K562 (cell line): ENCODE measurements at regions not wholly inside any gene's neighbourhood (a gene's known extent, or its start where the extent isn't known, plus 50 kb on each side); places are given as distances from the start of the nearest gene placed in this dataset.

Source experiments
- ATAC-seq: fragments of 200-7000 bp; cut with Tn5 transposase; 3 replicates; pipeline ENCODE4 v1.9.1; 2020; ENCODE audit warnings: moderate library complexity
- BruUV-seq: library from RNA; stranded (reverse); fragments of 400-500 nt; replicated peaks from 2 replicates; lab custom pipeline; 2021; lab: Mats Ljungman, UMichigan
- CTCF ChIA-PET: fragments of 300-600 bp; formaldehyde crosslinking; extraction: SDS; loops from one replicate; lab custom pipeline; 2021; ENCODE audit warnings: low intra/inter-chr PET ratio; lab: Yijun Ruan, JAX
- POLR2A ChIA-PET: fragments of 300-600, 350-650 bp; sonication (Branson Sonifier 250); formaldehyde crosslinking; extraction: SDS; loops from one replicate; lab custom pipeline; 2021; ENCODE audit warnings: antibody characterized with exemption, inconsistent platforms; lab: Yijun Ruan, JAX
- DNase-seq, 4 experiments: peaks; one replicate each; pipeline versions ENCODE4 v3.0.0 to v3.0.0-alpha.2; 2011 to 2018; ENCODE audit warnings: low spot score in 3 of 4, mixed read lengths in 3 of 4; ENCODE audit errors: extremely low read depth in 1 of 4
- FAIRE-seq: peaks from 2 replicates; lab custom pipeline; 2011; peaks lifted over from hg19 to GRCh38; lab: Jason Lieb, UNC
- H2AFZ ChIP-seq: 2 replicates; pipeline ENCODE4 v1.6.0; 2011; ENCODE audit warnings: low read depth, low read length, control low read depth, inconsistent platforms
- H3K27ac ChIP-seq: fragments of 200-600 bp; 3 replicates; pipeline ENCODE4 v1.8.0; 2011; ENCODE audit warnings: low read depth, mild to moderate bottlenecking, control low read depth, inconsistent platforms, low read length, moderate library complexity, mixed read lengths; ENCODE audit errors: extremely low read depth
- H3K27me3 ChIP-seq, 2 experiments: fragments of 300-600 bp in 1 of 2; 2 replicates in 1 of 2; 3 replicates in 1 of 2; pipeline versions ENCODE4 v1.6.0 to v1.8.0; 2011; ENCODE audit warnings: inconsistent platforms in 2 of 2, low read length in 2 of 2, mild to moderate bottlenecking in 1 of 2, mixed read lengths in 1 of 2, moderate library complexity in 1 of 2; ENCODE audit not compliant: control insufficient read depth in 2 of 2, insufficient read depth in 2 of 2
- H3K36me3 ChIP-seq: fragments of 300-600 bp; 3 replicates; pipeline ENCODE4 v1.8.0; 2011; ENCODE audit warnings: mild to moderate bottlenecking, low read length, inconsistent platforms; ENCODE audit not compliant: control insufficient read depth, insufficient read depth
- H3K4me1 ChIP-seq, 2 experiments: fragments of 200-600 bp in 1 of 2; replicated peaks in 1 of 2; 2 replicates in 1 of 2; 3 replicates in 1 of 2; pipeline versions ENCODE4 v1.5.1 to v1.8.0; 2011; ENCODE audit warnings: inconsistent platforms in 2 of 2, low read length in 2 of 2, mild to moderate bottlenecking in 1 of 2, mixed read lengths in 1 of 2, moderate library complexity in 1 of 2; ENCODE audit not compliant: control insufficient read depth in 2 of 2, insufficient read depth in 2 of 2
- H3K4me2 ChIP-seq: 2 replicates; pipeline ENCODE4 v1.6.1; 2011; ENCODE audit warnings: low read length, control low read depth, inconsistent platforms, mixed read lengths; ENCODE audit not compliant: insufficient read depth
- H3K4me3 ChIP-seq: fragments of 200-600 bp; sonication (generic), shearing (Covaris generic); 2 replicates; pipeline ENCODE4 v1.5.1; 2016; ENCODE audit warnings: control low read depth, inconsistent platforms
- H3K79me2 ChIP-seq: fragments of 200-600 bp; 3 replicates; pipeline ENCODE4 v1.8.0; 2011; ENCODE audit warnings: low read length, inconsistent platforms; ENCODE audit not compliant: control insufficient read depth, insufficient read depth
- H3K9ac ChIP-seq, 2 experiments: 2 replicates each; pipeline versions ENCODE4 v1.6.0 to v1.6.1; 2011; ENCODE audit warnings: low read depth in 2 of 2, low read length in 2 of 2, control low read depth in 1 of 2, inconsistent platforms in 1 of 2, mild to moderate bottlenecking in 1 of 2, mixed read lengths in 1 of 2; ENCODE audit not compliant: insufficient read depth in 1 of 2
- H3K9me1 ChIP-seq: one replicate; pipeline ENCODE4 v1.6.0; 2011; ENCODE audit warnings: inconsistent platforms, mild to moderate bottlenecking, low read length, moderate library complexity; ENCODE audit not compliant: control insufficient read depth, insufficient read depth
- H3K9me3 ChIP-seq: replicated peaks from 2 replicates; pipeline ENCODE4 v1.5.1; 2011; ENCODE audit warnings: low read depth, low read length, inconsistent platforms; ENCODE audit not compliant: control insufficient read depth, insufficient read depth
- H4K20me1 ChIP-seq: replicated peaks from 2 replicates; pipeline ENCODE4 v1.6.1; 2011; ENCODE audit warnings: low read length, inconsistent platforms, mixed read lengths; ENCODE audit not compliant: control insufficient read depth, insufficient read depth
- GATAD2A ChIP-seq: fragments of 450-650 bp; IDR thresholded peaks from 2 replicates; pipeline ENCODE4 v1.6.1; 2017
- MCM2 ChIP-seq: fragments of 450-650 bp; IDR thresholded peaks from 2 replicates; pipeline ENCODE4 v1.6.1; 2017; ENCODE audit warnings: low read depth, mild to moderate bottlenecking
- NFATC3 ChIP-seq: fragments of 450-650 bp; IDR thresholded peaks from 2 replicates; pipeline ENCODE4 v1.6.1; 2017; ENCODE audit warnings: mild to moderate bottlenecking
- NFXL1 ChIP-seq: fragments of 450-650 bp; formaldehyde crosslinking; IDR thresholded peaks from 2 replicates; pipeline ENCODE4 v1.4.0; 2021; ENCODE audit warnings: mild to moderate bottlenecking
- PCBP2 ChIP-seq: fragments of 200-400 bp; formaldehyde crosslinking; IDR thresholded peaks from 2 replicates; pipeline ENCODE4 v1.6.1; 2018; ENCODE audit warnings: low read length, low read depth, mild to moderate bottlenecking, moderate library complexity; ENCODE audit not compliant: poor library complexity, severe bottlenecking
- RBM22 ChIP-seq: fragments of 200-400 bp; formaldehyde crosslinking; IDR thresholded peaks from 2 replicates; pipeline ENCODE4 v1.6.1; 2018; ENCODE audit warnings: low read length, low read depth; ENCODE audit not compliant: poor library complexity, severe bottlenecking
- SUPT5H ChIP-seq: fragments of 450-650 bp; IDR thresholded peaks from 2 replicates; pipeline ENCODE4 v1.6.1; 2016
- TRIM24 ChIP-seq, 2 experiments: fragments of 450-650 bp; IDR thresholded peaks; 2 replicates each; pipeline ENCODE4 v1.6.1; 2016
- ZNF764 ChIP-seq: fragments of 250-450 bp; sonication (Bioruptor Pico); IDR thresholded peaks from 2 replicates; pipeline ENCODE4 v1.4.0; 2020; ENCODE audit warnings: low read depth, mild to moderate bottlenecking, moderate library complexity
- ZSCAN32 ChIP-seq: fragments of 450-650 bp; formaldehyde crosslinking; IDR thresholded peaks from 2 replicates; pipeline ENCODE4 v1.4.0; 2020; ENCODE audit warnings: mild to moderate bottlenecking, moderate library complexity
- ZZZ3 ChIP-seq: fragments of 450-650 bp; IDR thresholded peaks from 2 replicates; pipeline ENCODE4 v1.6.1; 2016; ENCODE audit warnings: antibody characterized with exemption, mild to moderate bottlenecking, moderate library complexity
- in situ Hi-C: fragments of 300-500 bp; cut with MboI; formaldehyde crosslinking; loops from 4 replicates; pipeline ENCODE4 v1.15.0; 2018; ENCODE audit warnings: inconsistent platforms, mixed read lengths
- intact Hi-C: fragments of 100-400 bp; cut with micrococcal nuclease; formaldehyde crosslinking; loops from 2 replicates; pipeline ENCODE4 v1.14.2; 2022

- TF ChIP-seq NFXL1 (CRISPR knock-in tag) (no peak), ZZZ3 (no peak), NFATC3 (no peak)
- TF ChIP-seq, all 486 proteins: peak for 0
Observed at GRCh38 chr12:42924482-42924881, 334.9 kb upstream of the PRICKLE1 start (continued).

DNA sequence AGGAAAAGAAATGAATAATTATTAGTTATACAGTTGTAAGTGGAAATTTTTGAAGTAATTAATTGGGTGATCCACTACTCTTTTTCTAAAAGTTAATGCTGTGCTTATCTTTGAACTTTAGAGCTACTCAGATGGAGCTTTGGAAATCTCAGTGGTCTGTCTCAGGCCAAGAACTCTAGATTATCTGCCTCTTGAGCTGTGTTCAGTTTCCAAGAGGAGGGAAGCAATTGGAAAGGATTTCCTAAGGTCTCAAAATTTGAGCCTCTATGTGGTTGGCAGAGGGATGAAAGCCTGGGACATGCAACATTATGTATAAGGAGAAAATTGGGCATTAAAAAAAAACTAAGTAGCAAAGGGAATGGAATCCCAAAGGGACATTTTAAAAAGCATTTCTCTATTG is 334.0 kb upstream of the PRICKLE1 start:
- no peak for FAIRE-seq
- no peak overlapping the region for H3K4me2 ChIP-seq
- no TSS peak for BruUV-seq
- H3K36me3 ChIP-seq, result no peaks in the 10 kb centered on the region
- ChIA-PET POLR2A (interaction anchor here (0.6 kb wide), 1 partner anchor 69 kb away, joined by 3 read pairs; no protein-coding TSS in a partner anchor), CTCF (no interaction called here)
- H3K79me2 ChIP-seq, result no peaks in the 10 kb centered on the region
- no peaks in the 10 kb centered on the region for H3K9me1 ChIP-seq
- H4K20me1 ChIP-seq, result no peaks in the 10 kb centered on the region
- intact Hi-C loops (no loop called here), in situ Hi-C loops (no loop called here)
- no peaks in the 10 kb centered on the region for H3K9me3 ChIP-seq
- H3K27me3 ChIP-seq, result no peaks in the 10 kb centered on the region
- no peak for ATAC-seq
- TF ChIP-seq GATAD2A (no peak), SUPT5H (no peak), PCBP2 (no peak), RBM22 (no peak), TRIM24 (IDR thresholded peaks at IDR 0.05) (no peak), ZSCAN32 (CRISPR knock-in tag) (no peak), ZNF764 (CRISPR knock-in tag) (no peak), MCM2 (no peak)
- no peaks in the 10 kb centered on the region; a peak in 1 of 5 replicates for H3K4me1 ChIP-seq
- H3K4me3 ChIP-seq, result no peak overlapping the region
- no peak overlapping the region for H3K27ac ChIP-seq
- no peak overlapping the region for H2AFZ ChIP-seq
- DNase-seq, result no peak
- no peak overlapping the region for H3K9ac ChIP-seq
